Amniotic stem cell (primary cell): ENCODE measurements at regions not wholly inside any gene's neighbourhood (a gene's known extent, or its start where the extent isn't known, plus 50 kb on each side); places are given as distances from the start of the nearest gene placed in this dataset.

Experiments
- DNase-seq: peaks from one replicate; lab custom pipeline; 2025; lab: John Stamatoyannopoulos, UW

- DNase-seq = no peak
These were observed 413.9 kb downstream of the SLITRK5 start for GRCh38 chr13:88085036-88085435.

- no peak for DNase-seq
These were observed 415.4 kb downstream of the SLITRK5 start for GRCh38 chr13:88086577-88086976.

GRCh38 chr13:88097541-88097940, 426.4 kb downstream of the SLITRK5 start:
- no peak for DNase-seq

GRCh38 chr13:88103824-88104223, 432.7 kb downstream of the SLITRK5 start:
- DNase-seq = no peak

GRCh38 chr13:88104576-88104975, 433.4 kb downstream of the SLITRK5 start:
- DNase-seq = no peak

- no peak for DNase-seq
These were observed 436.4 kb downstream of the SLITRK5 start for GRCh38 chr13:88107570-88107969.

- no peak for DNase-seq
These were observed 441.4 kb downstream of the SLITRK5 start for GRCh38 chr13:88112526-88112925.

GRCh38 chr13:88115976-88116375, 444.8 kb downstream of the SLITRK5 start:
- DNase-seq = no peak

GRCh38 chr13:88118952-88119351, 447.8 kb downstream of the SLITRK5 start:
- no peak for DNase-seq

GRCh38 chr13:88124142-88124541, 453.0 kb downstream of the SLITRK5 start:
- no peak for DNase-seq

GRCh38 chr13:88125055-88125454, 453.9 kb downstream of the SLITRK5 start:
- DNase-seq = no peak

- no peak for DNase-seq
These were observed 465.1 kb downstream of the SLITRK5 start for GRCh38 chr13:88136098-88136790.

- DNase-seq = no peak
These were observed 471.5 kb downstream of the SLITRK5 start for GRCh38 chr13:88142653-88143052.

GRCh38 chr13:88144580-88144979, 473.4 kb downstream of the SLITRK5 start:
- no peak for DNase-seq

- no peak for DNase-seq
These were observed 482.2 kb downstream of the SLITRK5 start for GRCh38 chr13:88153353-88153752.

GRCh38 chr13:88154001-88154400, 482.8 kb downstream of the SLITRK5 start:
- DNase-seq = no peak

GRCh38 chr13:88162076-88162702, 491.0 kb downstream of the SLITRK5 start:
- no peak for DNase-seq

- no peak for DNase-seq
These were observed 505.1 kb downstream of the SLITRK5 start for GRCh38 chr13:88176231-88176630.

GRCh38 chr13:88183440-88183839, 512.3 kb downstream of the SLITRK5 start:
- DNase-seq = no peak

GRCh38 chr13:88188986-88189385, 517.8 kb downstream of the SLITRK5 start:
- DNase-seq = no peak

- DNase-seq = no peak
These were observed 518.6 kb downstream of the SLITRK5 start for GRCh38 chr13:88189728-88190127.

GRCh38 chr13:88196106-88196505, 524.9 kb downstream of the SLITRK5 start:
- DNase-seq = no peak

GRCh38 chr13:88217372-88217771, 546.2 kb downstream of the SLITRK5 start:
- no peak for DNase-seq

GRCh38 chr13:88217883-88218282, 546.7 kb downstream of the SLITRK5 start:
- DNase-seq = no peak
